ENCODE measurements at regions not wholly inside any gene's neighbourhood (a gene's known extent, or its start where the extent isn't known, plus 50 kb on each side); places are given as distances from the start of the nearest gene placed in this dataset.

- no peak for TF ChIP-seq FOSL1 (IDR thresholded peaks at IDR 0.05; ENCODE audit: insufficient read depth, low read depth, low read length)
Measured at GRCh38 chr2:15818881-15819280, 121.5 kb upstream of the MYCN start (continued).
